CD4-positive, alpha-beta T cell treated with Interleukin-4 for 1 hour (primary cell): ENCODE measurements at regions not wholly inside any gene's neighbourhood (a gene's known extent, or its start where the extent isn't known, plus 50 kb on each side); places are given as distances from the start of the nearest gene placed in this dataset.
"Not testable (repeated sequence)": the region's sequence is repeated elsewhere in the genome, so short reads cannot be mapped to it uniquely, and the experiment has no call there.

ENCODE experiments used
- DNase-seq, 2 donors: peaks; one replicate each; pipeline ENCODE4 v3.0.0-alpha.2; 2020 to 2022

DNA sequence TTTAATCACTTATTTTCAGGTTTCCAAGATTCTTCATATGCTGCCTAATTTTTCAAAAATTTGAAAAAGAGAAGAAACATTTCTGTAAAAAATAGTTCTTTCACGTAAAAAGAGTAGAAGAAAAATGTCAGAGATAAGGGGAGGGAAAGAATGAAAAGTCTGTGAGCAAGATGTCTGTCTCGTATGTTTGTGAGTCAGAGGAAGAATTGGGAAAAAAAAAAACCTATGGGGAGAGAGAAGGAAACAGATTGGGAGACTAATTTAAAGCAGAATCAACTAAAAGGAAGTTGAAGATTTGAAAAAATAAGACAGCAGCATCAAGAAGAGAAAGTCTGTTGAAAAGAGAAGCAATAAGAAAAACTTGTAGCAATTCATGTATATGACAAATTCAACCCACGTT, 456.3 kb downstream of the HINT1 start:
- no peak for DNase-seq

DNA sequence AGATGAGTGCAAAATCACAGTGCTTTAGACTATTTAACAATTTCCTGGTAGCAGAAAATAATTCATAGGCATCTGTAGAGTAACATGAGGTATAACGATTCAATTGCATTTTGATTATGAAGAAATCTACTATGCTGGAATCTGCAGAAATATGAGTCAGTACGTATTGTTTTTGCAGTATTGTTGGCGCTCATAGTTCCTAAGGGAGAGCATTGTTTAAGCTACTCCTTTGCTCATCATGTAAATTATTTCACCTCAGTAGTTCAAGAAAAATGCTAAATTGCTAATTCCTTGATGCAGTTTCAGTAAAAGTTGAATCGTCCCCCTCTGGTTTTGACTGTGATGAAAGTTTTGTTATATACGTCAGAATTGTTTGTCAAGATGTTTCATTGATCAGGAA, 458.4 kb downstream of the HINT1 start:
- DNase-seq, result no peak

DNA sequence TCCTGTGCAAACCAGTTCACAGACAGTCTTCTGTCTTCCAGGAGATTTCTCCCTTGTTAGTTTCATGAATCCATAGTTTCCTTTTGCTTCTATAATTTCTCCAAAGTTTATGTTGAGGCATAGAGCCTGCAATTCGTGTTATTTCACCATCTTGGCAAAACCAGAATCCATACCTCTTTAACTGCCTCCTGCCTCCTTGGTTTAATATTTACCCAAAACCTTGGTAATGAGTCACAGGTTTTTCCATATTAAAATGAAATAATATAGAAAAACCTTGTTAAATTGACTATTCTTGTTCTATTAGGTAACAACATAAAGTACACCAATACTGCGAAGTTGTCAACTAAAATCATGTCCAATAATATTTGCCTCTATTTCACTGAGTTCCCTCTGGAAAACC, 459.7 kb downstream of the HINT1 start:
- no peak for DNase-seq

GRCh38 chr5:130693509-130693908, 471.5 kb downstream of the HINT1 start:
- no peak for DNase-seq

- DNase-seq, result no peak
Observed at GRCh38 chr5:130692770-130693169, 472.3 kb downstream of the HINT1 start.

- DNase-seq, result no peak
Observed at GRCh38 chr5:130689831-130690230, 475.2 kb downstream of the HINT1 start.

- DNase-seq, result no peak
Observed at GRCh38 chr5:130687085-130687733, 477.8 kb downstream of the HINT1 start.

- DNase-seq, result no peak
Observed at GRCh38 chr5:130678637-130679036, 486.4 kb downstream of the HINT1 start.

DNA sequence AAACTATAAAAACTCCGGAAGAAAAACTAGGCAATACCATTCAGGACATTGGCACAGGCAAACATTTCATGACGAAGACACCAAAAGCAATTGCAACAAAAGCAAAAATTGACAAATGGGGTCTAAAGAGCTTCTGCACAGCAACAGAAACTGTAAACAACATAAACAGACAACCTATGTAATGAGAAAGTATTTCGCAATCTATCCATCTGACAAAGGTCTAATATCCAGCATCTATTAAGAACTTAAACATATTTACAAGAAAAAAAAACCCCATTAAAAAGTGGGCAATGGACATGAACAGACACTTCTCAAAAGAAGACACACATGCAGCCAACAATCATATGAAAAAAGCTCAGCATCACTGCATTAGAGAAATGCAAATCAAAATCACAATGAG, 498.6 kb downstream of the HINT1 start:
- no peak for DNase-seq

GRCh38 chr5:130652176-130652575, 512.9 kb downstream of the HINT1 start:
- no peak for DNase-seq

DNA sequence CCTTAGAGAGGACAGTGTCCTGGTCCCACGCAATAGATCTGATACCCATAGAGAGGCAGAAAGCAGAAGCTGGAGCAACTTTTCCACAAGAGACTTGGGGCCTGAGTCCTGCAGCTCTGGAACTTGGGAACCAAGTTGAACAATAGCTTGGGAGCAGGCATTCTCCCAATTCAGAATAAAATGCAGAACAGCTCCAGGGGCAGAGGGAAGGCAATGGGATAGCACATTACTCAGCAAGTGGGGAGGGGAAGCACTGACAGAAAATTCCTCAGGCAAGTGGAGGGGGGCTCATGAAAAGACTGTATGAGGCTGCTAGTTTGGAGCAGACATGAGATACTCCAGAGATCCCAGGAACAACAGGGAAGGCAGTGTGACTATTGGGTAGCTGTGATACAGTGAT, 513.6 kb downstream of the HINT1 start:
- DNase-seq, result no peak

DNA sequence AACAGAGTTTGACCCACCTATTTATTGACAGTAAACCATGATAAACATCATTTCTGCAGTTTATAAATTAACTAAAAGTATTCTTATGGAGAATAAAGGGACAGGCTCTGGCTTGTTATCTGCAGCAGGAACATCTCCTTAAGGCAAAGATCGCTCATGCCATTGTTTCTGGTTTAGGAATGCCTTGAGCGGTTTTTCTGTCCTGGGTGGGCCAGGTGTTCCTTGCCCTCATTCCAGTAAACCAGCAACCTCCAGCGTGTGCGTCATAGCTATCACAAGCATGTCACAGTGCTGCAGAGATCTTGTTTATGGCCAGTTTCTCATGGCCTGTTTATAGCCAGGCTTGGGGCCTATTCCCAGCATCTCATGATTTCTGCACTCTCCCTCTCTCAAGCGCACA, 521.7 kb downstream of the HINT1 start:
- no peak for DNase-seq

GRCh38 chr5:130642461-130642860, 522.6 kb downstream of the HINT1 start:
- no peak for DNase-seq

DNA sequence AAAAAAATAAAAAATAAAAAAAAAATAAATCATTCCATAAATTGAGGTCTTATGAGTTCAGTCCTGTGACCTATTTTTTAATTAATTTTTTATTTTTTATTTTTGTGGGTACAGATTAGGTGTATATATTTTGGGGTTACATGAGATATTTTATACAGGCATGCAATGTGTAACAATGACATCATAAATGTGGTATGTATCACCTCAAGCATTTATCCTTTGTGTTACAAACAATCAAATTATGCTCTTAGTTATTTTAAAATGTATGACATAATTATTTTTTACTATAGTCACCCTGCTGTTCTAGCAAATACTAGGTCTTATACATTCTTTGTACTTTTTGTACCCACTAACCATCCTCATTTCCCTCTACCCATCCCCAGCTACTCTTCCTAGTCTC, 537.9 kb downstream of the HINT1 start:
- DNase-seq, result no peak

- no peak for DNase-seq
Observed at GRCh38 chr5:130624805-130625204, 540.3 kb downstream of the HINT1 start.

DNA sequence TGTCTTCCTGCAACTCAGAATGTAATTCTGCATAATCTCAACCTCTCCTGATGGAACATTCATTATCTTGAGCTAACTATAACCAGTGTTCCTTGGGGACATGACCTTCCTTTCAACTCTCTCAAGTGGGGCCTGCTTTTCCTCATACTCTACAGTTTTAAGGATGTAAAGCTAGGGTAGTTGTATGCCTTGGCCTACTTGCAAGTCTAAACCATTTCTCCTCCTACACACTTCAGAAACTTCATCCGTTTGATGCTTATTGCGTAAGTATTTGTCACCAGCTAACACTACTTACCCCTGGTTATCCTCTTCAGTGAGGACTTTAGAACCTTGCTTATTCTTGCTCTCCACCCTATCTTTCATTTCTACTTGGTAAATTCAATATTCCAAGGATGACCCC, 548.9 kb downstream of the HINT1 start:
- DNase-seq, result no peak

- DNase-seq, result no peak
Observed at GRCh38 chr5:130605234-130605633, 559.8 kb downstream of the HINT1 start.

GRCh38 chr5:130596647-130597046, 568.4 kb downstream of the HINT1 start:
- DNase-seq, result not testable (repeated sequence)

DNA sequence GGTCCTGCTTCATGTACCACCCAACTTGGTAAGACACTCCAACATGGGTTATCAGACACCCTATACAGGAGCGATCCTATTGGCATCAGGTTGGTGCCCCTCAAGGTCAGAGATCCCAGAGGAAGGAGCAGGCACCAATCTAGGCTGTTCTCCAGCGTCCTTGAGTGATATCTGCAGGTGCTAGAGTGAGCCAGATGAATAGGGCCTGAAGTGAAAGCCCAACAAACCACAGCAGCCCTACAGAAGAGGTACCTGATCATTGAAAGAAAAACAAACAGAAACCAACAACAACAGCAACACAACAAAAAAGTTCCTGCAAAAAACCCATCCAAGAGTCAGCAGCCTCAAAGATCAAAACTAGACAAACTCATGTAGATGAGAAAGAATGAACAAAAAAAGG, 584.8 kb downstream of the HINT1 start:
- DNase-seq, result no peak

GRCh38 chr5:130578354-130578753, 586.7 kb downstream of the HINT1 start:
- no peak for DNase-seq

DNA sequence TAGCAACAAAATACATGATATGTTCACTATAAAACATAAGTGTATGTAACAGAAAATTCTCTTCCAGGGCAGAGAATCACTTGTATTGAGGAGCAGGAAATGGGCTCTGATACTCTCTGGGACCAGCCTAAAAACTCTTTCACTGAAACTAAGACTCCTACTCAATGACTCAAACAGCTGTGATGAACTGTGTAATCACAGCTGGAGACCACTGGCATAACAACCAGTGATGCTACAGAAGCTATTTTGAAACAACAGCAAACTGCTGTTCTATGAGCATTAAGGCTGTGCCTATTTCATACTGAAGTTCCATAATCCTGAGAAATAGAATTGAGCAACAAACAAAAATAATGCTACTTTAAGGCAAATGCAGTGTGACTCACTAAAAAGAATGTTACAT, 594.0 kb downstream of the HINT1 start:
- no peak for DNase-seq

GRCh38 chr5:130568791-130569190, 596.3 kb downstream of the HINT1 start:
- DNase-seq, result no peak

- no peak for DNase-seq
Observed at GRCh38 chr5:130555429-130555828, 609.6 kb downstream of the HINT1 start.

DNA sequence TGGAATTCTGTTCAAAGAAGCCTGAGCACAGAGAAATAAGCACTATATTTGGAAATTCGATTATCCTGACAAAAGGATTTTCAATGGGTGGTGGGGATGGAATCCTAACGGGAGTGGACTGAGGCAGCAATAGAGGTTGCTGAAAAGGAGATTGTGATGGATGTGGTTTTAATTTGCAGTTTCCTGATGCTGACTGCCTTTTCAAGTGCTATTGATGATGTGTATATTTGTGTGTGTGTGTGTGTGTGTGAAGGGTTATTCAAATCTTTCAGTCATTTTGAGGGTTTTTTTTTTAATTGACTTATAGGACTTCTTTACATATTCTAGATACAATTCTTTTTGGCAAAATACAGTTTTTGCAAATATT, 614.5 kb downstream of the HINT1 start:
- DNase-seq, result no peak

DNA sequence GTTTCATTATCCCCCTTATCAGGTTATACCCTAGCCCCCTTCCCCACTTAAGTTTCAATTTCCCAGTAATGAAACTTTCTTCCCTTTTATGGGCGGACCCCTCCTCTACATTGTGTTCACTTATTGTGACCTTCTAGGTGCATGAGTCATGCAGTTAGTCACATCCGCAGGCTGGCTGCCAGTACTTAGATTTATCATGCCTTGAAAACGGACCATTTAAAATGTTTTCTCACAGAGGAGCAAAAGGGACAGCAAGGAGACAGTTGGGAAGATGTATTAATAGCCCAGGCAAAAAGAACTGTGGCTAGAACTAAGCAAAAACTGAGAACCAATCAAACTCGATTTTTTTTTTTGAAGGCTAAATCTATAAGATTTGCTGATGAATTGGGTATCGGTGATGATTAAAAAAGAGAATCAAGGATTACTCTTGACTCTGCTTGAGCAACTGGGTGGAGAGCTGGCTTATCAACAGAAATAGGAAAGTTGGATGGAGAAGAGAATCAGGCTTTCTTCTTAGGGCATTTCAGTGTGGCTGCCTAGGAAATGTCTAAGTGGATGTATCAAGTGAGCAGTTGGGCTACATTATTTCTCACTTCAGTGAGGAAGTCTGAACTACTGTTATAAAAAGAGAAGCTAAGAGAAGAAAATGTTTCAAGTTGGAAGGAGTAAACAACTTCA, 615.0 kb downstream of the HINT1 start:
- no peak for DNase-seq
